ENCODE measurements at regions not wholly inside any gene's neighbourhood (a gene's known extent, or its start where the extent isn't known, plus 50 kb on each side); places are given as distances from the start of the nearest gene placed in this dataset.

GRCh38 chr3:159187706-159188105 is 385.9 kb downstream of the MFSD1 start:
- Histone ChIP-seq H3K4me1 (replicated peaks in 1 of 2) (peaks cover 5 to 19% of the 10 kb centered on the region in 2 donors), H3K27ac (peak overlapping the region in 3 of 5 donors; percentile 31 to 56 (median 42)), H3K27me3 (no peaks in the 10 kb centered on the region), H3K9me3 (replicated peaks in 1 of 3) (no peaks in the 10 kb centered on the region), H3K36me3 (replicated peaks in 1 of 2) (no peaks in the 10 kb centered on the region), H3K4me3 (no peak overlapping the region)
- WGBS, 4 donors, result 65 to 93% (median 76%) methylated on average over 5 to 6 of the region's 6 CpGs
- DNase-seq, result peak in 2 of 7 donors; percentile 12 to 23
- intact Hi-C loops (cut with DNase I), result no loop called here
- TF ChIP-seq POLR2A (IDR thresholded peaks at IDR 0.05), result no peak
- no peak for TF ChIP-seq CTCF (IDR thresholded peaks at IDR 0.05)

GRCh38 chr3:159189994-159190669 is 388.3 kb downstream of the MFSD1 start:
- Histone ChIP-seq H3K4me3 (no peak overlapping the region), H3K9me3 (replicated peaks in 1 of 3) (no peaks in the 10 kb centered on the region), H3K27ac (no peak overlapping the region), H3K36me3 (replicated peaks in 1 of 2) (no peaks in the 10 kb centered on the region), H3K27me3 (no peaks in the 10 kb centered on the region), H3K4me1 (replicated peaks in 1 of 2) (peaks cover 5 to 19% of the 10 kb centered on the region in 2 donors)
- TF ChIP-seq CTCF (IDR thresholded peaks at IDR 0.05), result no peak
- no peak for TF ChIP-seq POLR2A (IDR thresholded peaks at IDR 0.05)
- WGBS, 4 donors, result 60 to 84% (median 68%) methylated on average over 4 of the region's 4 CpGs
- intact Hi-C loops (cut with DNase I), result no loop called here
- DNase-seq, result peak in 1 of 7 donors; percentile 13

- intact Hi-C loops (cut with DNase I), result no loop called here
- Histone ChIP-seq H3K36me3 (replicated peaks in 1 of 2) (no peaks in the 10 kb centered on the region), H3K9me3 (replicated peaks in 1 of 3) (no peaks in the 10 kb centered on the region), H3K27ac (no peak overlapping the region), H3K4me3 (no peak overlapping the region), H3K27me3 (no peaks in the 10 kb centered on the region), H3K4me1 (replicated peaks in 1 of 2) (peaks cover 5 to 15% of the 10 kb centered on the region in 2 donors)
- whole genome bisulfite sequencing, 4 donors, result 23 to 32% (median 26%) methylated on average over 4 of the region's 4 CpGs
- DNase-seq, result peak in 2 of 7 donors; percentile 10 to 18
- TF ChIP-seq POLR2A (IDR thresholded peaks at IDR 0.05) (no peak), CTCF (IDR thresholded peaks at IDR 0.05) (no peak)
Measured at GRCh38 chr3:159191447-159191846, 389.6 kb downstream of the MFSD1 start.

GRCh38 chr3:159196359-159196758 is 394.5 kb downstream of the MFSD1 start:
- intact Hi-C loops (cut with DNase I), result no loop called here
- Histone ChIP-seq H3K4me1 (replicated peaks in 1 of 2) (peaks cover 5% of the 10 kb centered on the region in 2 donors), H3K4me3 (no peak overlapping the region), H3K9me3 (replicated peaks in 1 of 3) (no peaks in the 10 kb centered on the region), H3K27ac (no peak overlapping the region), H3K36me3 (replicated peaks in 1 of 2) (no peaks in the 10 kb centered on the region), H3K27me3 (no peaks in the 10 kb centered on the region)
- DNase-seq, result no peak
- TF ChIP-seq CTCF (IDR thresholded peaks at IDR 0.05), result no peak
- TF ChIP-seq POLR2A (IDR thresholded peaks at IDR 0.05), result no peak
- WGBS, 4 donors, result 85 to 94% (median 91%) methylated on average over 1 of the region's 1 CpG

Measured in adrenal gland (tissue), 9 donors.